Urothelium cell line (cell line): ENCODE measurements at regions not wholly inside any gene's neighbourhood (a gene's known extent, or its start where the extent isn't known, plus 50 kb on each side); places are given as distances from the start of the nearest gene placed in this dataset.
"Not testable (repeated sequence)": the region's sequence is repeated elsewhere in the genome, so short reads cannot be mapped to it uniquely, and the experiment has no call there.

Experiments used
- DNase-seq: peaks from one replicate; pipeline ENCODE4 v3.0.0; 2011; ENCODE audit warnings: low spot score, mixed read lengths
- FAIRE-seq: peaks from 2 replicates; lab custom pipeline; 2011; peaks lifted over from hg19 to GRCh38; lab: Jason Lieb, UNC

GRCh38 chr5:82905986-82906385, 171.2 kb downstream of the TMEM167A start:
- FAIRE-seq: no peak
- no peak for DNase-seq

- FAIRE-seq (no peak), DNase-seq (no peak)
Measured at GRCh38 chr5:82901281-82901888, 175.8 kb downstream of the TMEM167A start.

- no peak for FAIRE-seq
- DNase-seq: no peak
Measured at GRCh38 chr5:82894716-82895115, 182.5 kb downstream of the TMEM167A start.

- no peak for DNase-seq
- no peak for FAIRE-seq
Measured at GRCh38 chr5:82889088-82889487, 188.1 kb downstream of the TMEM167A start.

- no peak for DNase-seq
- no peak for FAIRE-seq
Measured at GRCh38 chr5:82886911-82887310, 190.3 kb downstream of the TMEM167A start.

GRCh38 chr5:82885627-82886389, 191.4 kb downstream of the TMEM167A start:
- DNase-seq: no peak

GRCh38 chr5:82884821-82885471, 192.2 kb downstream of the TMEM167A start:
- no peak for FAIRE-seq
- no peak for DNase-seq

More at GRCh38 chr5:82885627-82886389, 191.4 kb downstream of the TMEM167A start:
- FAIRE-seq: no peak

GRCh38 chr5:82882316-82882715, 194.9 kb downstream of the TMEM167A start:
- FAIRE-seq: no peak

GRCh38 chr5:82881571-82882174, 195.5 kb downstream of the TMEM167A start:
- no peak for DNase-seq
- no peak for FAIRE-seq

More at GRCh38 chr5:82882316-82882715, 194.9 kb downstream of the TMEM167A start:
- no peak for DNase-seq

- FAIRE-seq: no peak
- no peak for DNase-seq
Measured at GRCh38 chr5:82879089-82879488, 198.1 kb downstream of the TMEM167A start.

- FAIRE-seq: no peak
- DNase-seq: no peak
Measured at GRCh38 chr5:82873452-82873851, 203.7 kb downstream of the TMEM167A start.

- not testable (repeated sequence) for FAIRE-seq, DNase-seq
Measured at GRCh38 chr5:82872321-82873288, 204.6 kb downstream of the TMEM167A start.

GRCh38 chr5:82865625-82866024, 211.6 kb downstream of the TMEM167A start:
- FAIRE-seq: no peak
- DNase-seq: no peak

GRCh38 chr5:82863266-82863665, 213.9 kb downstream of the TMEM167A start:
- DNase-seq (no peak), FAIRE-seq (no peak)

- FAIRE-seq: no peak
- DNase-seq: no peak
Measured at GRCh38 chr5:82862711-82863110, 214.5 kb downstream of the TMEM167A start.

- no peak for FAIRE-seq
- no peak for DNase-seq
Measured at GRCh38 chr5:82862261-82862660, 214.9 kb downstream of the TMEM167A start.

GRCh38 chr5:82861701-82862100, 215.5 kb downstream of the TMEM167A start:
- no peak for DNase-seq
- FAIRE-seq: no peak

GRCh38 chr5:82859451-82860140, 217.6 kb downstream of the TMEM167A start:
- FAIRE-seq (no peak), DNase-seq (no peak)

GRCh38 chr5:82858151-82859025, 218.8 kb downstream of the TMEM167A start:
- DNase-seq (no peak), FAIRE-seq (no peak)
